ENCODE measurements at regions not wholly inside any gene's neighbourhood (a gene's known extent, or its start where the extent isn't known, plus 50 kb on each side); places are given as distances from the start of the nearest gene placed in this dataset.

DNA sequence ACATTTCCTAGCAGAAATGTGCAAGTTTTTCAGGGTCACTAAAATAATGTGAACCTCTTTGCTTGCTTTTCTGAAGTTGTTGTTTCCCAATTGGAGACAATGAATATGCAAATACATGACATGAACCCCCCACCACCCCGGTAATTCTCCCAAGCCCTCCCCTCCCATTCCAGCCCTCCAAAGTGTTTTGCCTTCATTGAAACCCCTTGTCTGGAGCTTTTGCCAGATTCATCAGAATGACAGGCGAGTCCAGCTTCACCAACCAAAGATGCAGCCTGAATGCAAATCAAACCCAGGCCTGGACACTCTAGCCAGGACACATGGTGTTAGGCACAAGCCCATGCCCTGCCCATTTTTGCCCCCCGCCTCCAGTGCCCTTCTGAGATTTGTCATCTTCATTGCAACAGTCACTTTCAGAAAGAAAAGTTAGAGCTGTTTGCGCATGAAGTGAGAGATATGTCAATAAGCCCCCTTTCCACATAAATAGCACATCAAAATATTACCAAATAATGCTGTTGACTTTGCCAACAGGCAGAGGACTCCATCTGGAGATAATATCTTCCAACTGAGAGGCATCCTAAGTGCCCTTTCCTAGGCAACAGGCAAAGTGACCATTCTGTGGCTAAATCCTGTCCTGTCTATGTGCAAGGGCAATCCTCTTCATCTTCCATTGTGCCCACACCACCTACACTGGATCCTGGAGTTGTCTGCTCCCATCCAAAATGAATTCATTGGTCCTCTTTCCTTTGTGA is 145.6 kb upstream of the NFIA start:
- TF ChIP-seq, protein P1, sequence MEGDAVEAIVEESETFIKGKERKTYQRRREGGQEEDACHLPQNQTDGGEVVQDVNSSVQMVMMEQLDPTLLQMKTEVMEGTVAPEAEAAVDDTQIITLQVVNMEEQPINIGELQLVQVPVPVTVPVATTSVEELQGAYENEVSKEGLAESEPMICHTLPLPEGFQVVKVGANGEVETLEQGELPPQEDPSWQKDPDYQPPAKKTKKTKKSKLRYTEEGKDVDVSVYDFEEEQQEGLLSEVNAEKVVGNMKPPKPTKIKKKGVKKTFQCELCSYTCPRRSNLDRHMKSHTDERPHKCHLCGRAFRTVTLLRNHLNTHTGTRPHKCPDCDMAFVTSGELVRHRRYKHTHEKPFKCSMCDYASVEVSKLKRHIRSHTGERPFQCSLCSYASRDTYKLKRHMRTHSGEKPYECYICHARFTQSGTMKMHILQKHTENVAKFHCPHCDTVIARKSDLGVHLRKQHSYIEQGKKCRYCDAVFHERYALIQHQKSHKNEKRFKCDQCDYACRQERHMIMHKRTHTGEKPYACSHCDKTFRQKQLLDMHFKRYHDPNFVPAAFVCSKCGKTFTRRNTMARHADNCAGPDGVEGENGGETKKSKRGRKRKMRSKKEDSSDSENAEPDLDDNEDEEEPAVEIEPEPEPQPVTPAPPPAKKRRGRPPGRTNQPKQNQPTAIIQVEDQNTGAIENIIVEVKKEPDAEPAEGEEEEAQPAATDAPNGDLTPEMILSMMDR (conservative IDR thresholded peaks at IDR 0.05; ENCODE audit: low read depth, low read length) = no peak
- no peaks in the 10 kb centered on the region for H3K27me3 ChIP-seq (ENCODE audit: insufficient read depth, low read depth)
- no peak overlapping the region for H3K4me2 ChIP-seq
- H2AFZ ChIP-seq (ENCODE audit: low read depth) = no peak overlapping the region
- H3K9ac ChIP-seq = no peak overlapping the region
- H3K4me1 ChIP-seq (ENCODE audit: low read depth, poor library complexity, severe bottlenecking) = no peaks in the 10 kb centered on the region
- H3K4me3 ChIP-seq (IDR thresholded peaks at IDR 0.05; ENCODE audit: insufficient read depth, low read depth, low read length) = no peak overlapping the region
- no peak overlapping the region for H3K27ac ChIP-seq
- H3K36me3 ChIP-seq (ENCODE audit: insufficient read depth) = no peaks in the 10 kb centered on the region
- no peaks in the 10 kb centered on the region for H3K79me2 ChIP-seq (ENCODE audit: insufficient read depth, low read depth)
- no peaks in the 10 kb centered on the region for H4K20me1 ChIP-seq (ENCODE audit: insufficient read depth)

- no peak overlapping the region for H3K9ac ChIP-seq
- no peaks in the 10 kb centered on the region for H4K20me1 ChIP-seq (ENCODE audit: insufficient read depth)
- no peak overlapping the region for H3K4me3 ChIP-seq (IDR thresholded peaks at IDR 0.05; ENCODE audit: insufficient read depth, low read depth, low read length)
- TF ChIP-seq, protein P1 (conservative IDR thresholded peaks at IDR 0.05; ENCODE audit: low read depth, low read length) = no peak
- H3K36me3 ChIP-seq (ENCODE audit: insufficient read depth) = no peaks in the 10 kb centered on the region
- no peak overlapping the region for H3K27ac ChIP-seq
- H3K27me3 ChIP-seq (ENCODE audit: insufficient read depth, low read depth) = no peaks in the 10 kb centered on the region
- no peaks in the 10 kb centered on the region for H3K79me2 ChIP-seq (ENCODE audit: insufficient read depth, low read depth)
- H2AFZ ChIP-seq (ENCODE audit: low read depth) = no peak overlapping the region
- H3K4me1 ChIP-seq (ENCODE audit: low read depth, poor library complexity, severe bottlenecking) = no peaks in the 10 kb centered on the region
- H3K4me2 ChIP-seq = no peak overlapping the region
Observed at GRCh38 chr1:60936163-60936562, 146.2 kb upstream of the NFIA start.

GRCh38 chr1:60935599-60936110 is 146.7 kb upstream of the NFIA start:
- no peak overlapping the region for H3K4me3 ChIP-seq (IDR thresholded peaks at IDR 0.05; ENCODE audit: insufficient read depth, low read depth, low read length)
- no peaks in the 10 kb centered on the region for H3K79me2 ChIP-seq (ENCODE audit: insufficient read depth, low read depth)
- no peaks in the 10 kb centered on the region for H3K27me3 ChIP-seq (ENCODE audit: insufficient read depth, low read depth)
- no peaks in the 10 kb centered on the region for H4K20me1 ChIP-seq (ENCODE audit: insufficient read depth)
- no peak overlapping the region for H3K4me2 ChIP-seq
- no peak overlapping the region for H3K27ac ChIP-seq
- no peaks in the 10 kb centered on the region for H3K4me1 ChIP-seq (ENCODE audit: low read depth, poor library complexity, severe bottlenecking)
- H3K9ac ChIP-seq = no peak overlapping the region
- TF ChIP-seq, protein P1 (conservative IDR thresholded peaks at IDR 0.05; ENCODE audit: low read depth, low read length) = no peak
- H3K36me3 ChIP-seq (ENCODE audit: insufficient read depth) = no peaks in the 10 kb centered on the region
- H2AFZ ChIP-seq (ENCODE audit: low read depth) = no peak overlapping the region

GRCh38 chr1:60930130-60930529 is 152.2 kb upstream of the NFIA start:
- no peaks in the 10 kb centered on the region for H3K36me3 ChIP-seq (ENCODE audit: insufficient read depth)
- no peak overlapping the region for H3K9ac ChIP-seq
- H3K4me3 ChIP-seq (IDR thresholded peaks at IDR 0.05; ENCODE audit: insufficient read depth, low read depth, low read length) = no peak overlapping the region
- no peak overlapping the region for H2AFZ ChIP-seq (ENCODE audit: low read depth)
- H3K4me1 ChIP-seq (ENCODE audit: low read depth, poor library complexity, severe bottlenecking) = no peaks in the 10 kb centered on the region
- H3K79me2 ChIP-seq (ENCODE audit: insufficient read depth, low read depth) = no peaks in the 10 kb centered on the region
- no peaks in the 10 kb centered on the region for H4K20me1 ChIP-seq (ENCODE audit: insufficient read depth)
- TF ChIP-seq, protein P1 (conservative IDR thresholded peaks at IDR 0.05; ENCODE audit: low read depth, low read length) = no peak
- H3K27ac ChIP-seq = no peak overlapping the region
- H3K27me3 ChIP-seq (ENCODE audit: insufficient read depth, low read depth) = no peaks in the 10 kb centered on the region
- no peak overlapping the region for H3K4me2 ChIP-seq
